Posterior vena cava (tissue), 2 donors: ENCODE measurements at regions not wholly inside any gene's neighbourhood (a gene's known extent, or its start where the extent isn't known, plus 50 kb on each side); places are given as distances from the start of the nearest gene placed in this dataset.

Source experiments
- DNase-seq: peaks from one replicate; pipeline ENCODE4 v3.0.0-alpha.2; 2020; ENCODE audit warnings: low spot score
- intact Hi-C, 2 donors: fragments of 100-400 bp; cut with DNase I; formaldehyde crosslinking; loops; one replicate each; pipeline versions ENCODE4 v1.14.1 to v1.14.2; 2022 to 2023
- donor health status: DM: yes; HTN: yes; CAD: no.
- donor health status: DM: yes; HTN: yes; CAD: no.

DNA sequence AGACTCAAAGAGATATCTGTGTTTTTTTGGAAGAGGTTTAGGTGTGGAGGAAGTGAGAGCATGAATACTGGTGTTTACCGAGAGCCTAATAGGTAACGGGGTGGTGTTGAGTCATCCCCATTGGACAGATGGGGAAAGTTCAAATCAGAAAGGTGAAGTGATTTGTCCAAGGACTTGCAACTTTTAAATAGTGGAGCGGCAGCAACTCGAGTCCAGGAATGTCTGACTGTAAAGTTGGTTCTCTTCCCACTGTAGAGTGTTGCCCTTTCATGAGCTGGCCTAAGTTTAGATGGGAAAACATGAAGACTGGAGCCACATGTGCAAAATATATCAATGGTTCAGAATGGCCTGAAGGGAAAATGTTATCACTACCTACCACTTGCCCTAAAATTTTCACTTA, 125.7 kb downstream of the LYPLAL1 start:
- intact Hi-C loops: no loop called here
- DNase-seq: no peak

DNA sequence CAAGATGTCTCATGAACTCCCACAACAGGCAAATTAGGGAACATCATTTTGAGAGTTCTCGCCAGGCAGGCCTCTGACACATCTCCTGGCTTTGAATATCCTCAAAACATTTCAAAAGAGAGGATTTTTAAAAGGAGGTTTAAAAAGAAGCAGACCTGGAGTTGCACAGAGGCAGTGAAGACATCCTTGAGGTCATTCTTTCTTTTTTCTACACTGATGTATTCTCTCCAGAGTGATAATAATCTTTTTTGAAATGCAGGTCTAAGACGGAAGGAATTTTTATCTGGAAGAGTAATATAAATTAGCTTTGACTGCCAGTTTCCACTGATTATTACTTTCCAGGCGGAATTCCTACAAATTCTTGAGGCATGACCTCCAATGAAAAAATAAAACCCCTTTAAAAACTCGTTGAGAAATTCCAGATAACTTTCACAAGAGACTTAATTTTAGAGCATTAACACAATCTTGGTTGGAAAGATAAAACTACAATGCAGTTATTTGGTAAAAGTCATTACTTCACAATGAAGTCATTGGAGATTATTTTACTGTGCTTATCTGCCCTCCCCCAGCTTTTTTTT, 125.0 kb downstream of the LYPLAL1 start:
- intact Hi-C loops: no loop called here
- no peak for DNase-seq

- intact Hi-C loops: no loop called here
- no peak for DNase-seq
Observed at GRCh38 chr1:219296430-219297355, 123.0 kb downstream of the LYPLAL1 start.

DNA sequence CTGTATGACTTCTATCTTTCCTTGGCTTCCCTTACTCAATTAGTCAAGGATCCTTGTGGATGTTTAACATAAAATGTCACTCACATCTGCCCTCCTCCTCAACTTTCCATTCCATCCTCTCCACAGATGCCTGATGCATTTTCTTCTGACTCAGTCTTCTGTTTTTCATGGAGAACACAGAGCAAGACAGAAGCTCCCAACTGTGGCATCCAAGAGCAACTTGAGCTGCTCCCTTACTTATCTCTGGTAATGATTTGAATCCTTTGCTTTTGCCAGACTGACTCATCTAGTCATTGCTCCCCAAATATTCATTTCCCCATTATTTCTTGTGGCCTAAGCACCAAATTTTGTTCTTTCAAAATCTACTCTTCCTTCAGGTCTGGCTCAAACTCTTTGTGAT, 120.6 kb downstream of the LYPLAL1 start:
- no peak for DNase-seq
- intact Hi-C loops: loop anchor here in 1 of 2 donors (5.0 kb wide), 1 partner anchor 957 kb away; no protein-coding TSS in a partner anchor

DNA sequence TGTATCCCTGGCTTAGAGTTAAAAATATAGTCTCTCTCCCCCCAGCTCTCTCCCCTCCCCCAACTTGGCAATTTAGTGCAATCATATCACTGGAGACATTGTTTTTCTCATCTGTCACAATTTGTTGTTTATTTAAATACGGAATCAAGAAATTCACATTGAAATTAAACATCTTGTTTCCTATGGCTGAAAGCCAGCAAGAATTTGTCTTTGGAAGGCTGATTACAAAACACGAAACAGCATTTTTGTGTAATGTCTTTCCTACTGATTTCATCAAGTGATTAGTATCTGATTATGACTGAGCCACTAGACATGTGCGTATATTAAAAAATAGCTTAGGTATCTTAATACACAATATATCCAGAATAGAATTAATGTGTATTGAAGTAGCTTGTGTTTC, 119.7 kb downstream of the LYPLAL1 start:
- no peak for DNase-seq
- intact Hi-C loops: loop anchor here in 1 of 2 donors (5.0 kb wide), 1 partner anchor 956 kb away; no protein-coding TSS in a partner anchor

DNA sequence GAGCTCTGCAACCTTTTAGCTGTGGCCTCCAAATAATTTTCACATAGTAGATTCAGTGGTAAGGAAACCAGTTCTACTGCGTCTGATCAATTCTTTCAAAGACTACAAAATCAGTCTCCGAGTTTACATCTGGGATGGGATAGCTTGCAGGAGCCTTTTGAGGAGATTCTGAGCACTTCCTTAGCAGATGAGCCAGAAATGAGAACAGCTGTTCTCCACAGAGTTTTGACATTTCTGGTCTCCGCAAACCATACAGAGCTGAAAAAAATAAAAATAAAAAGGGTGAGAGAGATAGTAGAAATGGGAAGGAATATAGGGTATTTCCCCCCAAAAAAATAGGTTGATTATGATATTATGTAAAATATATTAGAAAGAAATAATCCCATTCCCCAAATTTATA, 119.3 kb downstream of the LYPLAL1 start:
- DNase-seq: no peak
- intact Hi-C loops: loop anchor here in 1 of 2 donors (5.0 kb wide), 1 partner anchor 956 kb away; no protein-coding TSS in a partner anchor

- intact Hi-C loops: loop anchor here in 1 of 2 donors (5.0 kb wide), 1 partner anchor 955 kb away; no protein-coding TSS in a partner anchor
- no peak for DNase-seq
Observed at GRCh38 chr1:219292341-219292740, 118.7 kb downstream of the LYPLAL1 start.

- intact Hi-C loops: no loop called here
Observed at GRCh38 chr1:219289171-219289570, 115.5 kb downstream of the LYPLAL1 start.

GRCh38 chr1:219283541-219283940, 109.9 kb downstream of the LYPLAL1 start:
- no peak for DNase-seq
- intact Hi-C loops: no loop called here

More at GRCh38 chr1:219289171-219289570, 115.5 kb downstream of the LYPLAL1 start:
- no peak for DNase-seq

DNA sequence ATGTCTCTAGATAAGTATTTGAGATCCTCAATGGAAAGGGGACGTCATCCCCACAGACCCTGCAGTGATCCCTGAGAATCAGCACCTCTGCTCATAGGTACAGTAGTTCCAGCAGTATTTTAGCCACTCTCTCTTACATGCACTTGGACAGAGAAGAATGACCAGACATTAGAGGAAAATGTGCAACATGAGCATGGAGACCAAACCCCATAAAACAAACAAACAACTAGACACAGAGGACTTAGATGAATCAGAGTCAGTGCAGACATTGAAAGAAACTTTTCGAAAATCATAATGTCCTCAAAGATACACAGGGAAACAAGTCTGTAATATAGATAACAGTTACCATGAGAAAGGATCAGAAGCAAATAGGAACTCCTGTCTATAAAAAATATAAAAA, 108.2 kb downstream of the LYPLAL1 start:
- no peak for DNase-seq
- intact Hi-C loops: no loop called here

DNA sequence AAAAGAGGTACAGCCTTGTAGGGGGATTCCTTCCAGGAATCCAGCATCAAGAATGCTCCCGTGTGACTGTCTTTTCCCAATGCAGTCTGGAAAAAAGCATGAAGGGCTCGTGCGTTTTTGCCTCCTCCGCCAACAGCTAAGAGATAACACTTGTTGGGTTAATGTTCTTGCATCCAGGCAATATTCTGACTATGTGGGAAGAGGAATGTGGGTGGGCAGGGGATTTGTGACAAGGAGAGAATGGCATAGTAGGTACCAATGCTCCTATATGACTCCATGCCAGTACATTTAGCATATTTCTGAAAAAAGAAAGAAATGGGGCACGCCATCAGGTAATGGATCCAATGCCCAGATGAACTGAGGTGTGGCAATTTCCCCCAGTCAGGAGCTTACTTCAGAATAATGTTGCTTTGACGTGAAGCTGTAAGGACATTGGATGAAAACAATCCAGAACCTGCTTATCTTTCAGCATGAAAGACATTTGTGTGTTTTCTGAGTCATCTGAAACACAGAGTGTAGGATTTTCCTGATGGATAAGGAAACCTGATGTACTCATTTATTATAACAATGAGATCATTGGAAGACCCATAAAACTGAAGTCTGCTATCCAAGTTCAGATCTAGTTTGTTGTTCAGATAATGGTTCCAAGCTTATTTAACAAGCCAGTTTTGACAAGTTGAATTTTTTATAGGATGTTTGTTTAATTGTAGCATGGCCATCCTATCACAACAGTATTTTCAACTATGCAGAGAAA, 105.5 kb downstream of the LYPLAL1 start:
- DNase-seq: no peak
- intact Hi-C loops: no loop called here

DNA sequence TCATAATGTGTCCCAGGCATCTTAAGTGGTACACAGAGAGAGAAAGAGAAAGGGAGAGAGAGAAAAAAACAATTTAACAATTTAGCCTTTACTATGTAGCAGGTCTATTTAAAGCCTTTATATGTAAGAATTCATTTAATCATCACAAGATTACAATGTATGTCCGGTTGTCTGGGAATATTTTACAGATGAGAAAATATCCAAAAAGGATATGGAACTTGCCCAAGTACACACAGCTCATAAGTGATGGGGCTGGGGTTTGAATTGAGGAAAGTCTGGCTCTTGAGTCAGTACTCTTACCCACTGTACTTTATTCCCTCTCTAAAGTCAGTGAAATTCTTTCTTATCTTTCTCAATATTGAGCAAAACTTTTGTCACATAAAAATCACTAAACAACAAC, 104.6 kb downstream of the LYPLAL1 start:
- DNase-seq: no peak
- intact Hi-C loops: no loop called here

GRCh38 chr1:219277304-219278105, 103.8 kb downstream of the LYPLAL1 start:
- intact Hi-C loops: no loop called here

DNA sequence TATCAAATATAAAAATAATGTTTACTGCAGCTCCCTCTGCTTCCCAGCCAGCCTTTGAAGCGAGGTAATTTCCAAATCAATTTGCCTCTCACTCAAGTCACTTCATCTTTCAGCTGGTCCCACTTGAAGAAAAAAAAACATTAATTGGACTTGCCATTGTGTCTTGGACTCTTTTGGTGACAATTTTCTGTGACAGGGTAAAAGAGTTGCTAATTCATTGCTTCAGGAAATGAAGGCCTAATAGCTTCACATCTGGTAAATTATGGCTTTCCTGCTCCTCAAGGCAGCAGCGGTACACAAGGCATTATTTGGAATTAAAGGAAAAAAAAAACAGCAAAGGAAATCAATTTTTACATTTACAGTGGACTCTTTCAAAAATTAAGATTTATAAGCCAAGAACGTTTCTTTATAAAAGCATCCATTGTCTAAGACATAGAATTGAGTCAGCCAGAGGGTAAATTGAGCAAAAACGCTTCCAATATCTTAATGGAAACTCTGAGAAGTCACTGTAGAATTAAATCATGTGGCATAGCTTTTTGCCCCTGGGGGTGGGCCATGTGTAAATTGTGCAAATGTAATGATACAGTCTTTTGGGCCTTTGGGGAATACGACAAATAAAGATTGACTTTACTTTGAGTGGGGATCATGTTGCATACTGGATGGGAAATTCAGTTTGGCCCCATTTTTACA, 102.5 kb downstream of the LYPLAL1 start:
- intact Hi-C loops: no loop called here
- DNase-seq: no peak

More at GRCh38 chr1:219277304-219278105, 103.8 kb downstream of the LYPLAL1 start:
- DNase-seq: no peak

DNA sequence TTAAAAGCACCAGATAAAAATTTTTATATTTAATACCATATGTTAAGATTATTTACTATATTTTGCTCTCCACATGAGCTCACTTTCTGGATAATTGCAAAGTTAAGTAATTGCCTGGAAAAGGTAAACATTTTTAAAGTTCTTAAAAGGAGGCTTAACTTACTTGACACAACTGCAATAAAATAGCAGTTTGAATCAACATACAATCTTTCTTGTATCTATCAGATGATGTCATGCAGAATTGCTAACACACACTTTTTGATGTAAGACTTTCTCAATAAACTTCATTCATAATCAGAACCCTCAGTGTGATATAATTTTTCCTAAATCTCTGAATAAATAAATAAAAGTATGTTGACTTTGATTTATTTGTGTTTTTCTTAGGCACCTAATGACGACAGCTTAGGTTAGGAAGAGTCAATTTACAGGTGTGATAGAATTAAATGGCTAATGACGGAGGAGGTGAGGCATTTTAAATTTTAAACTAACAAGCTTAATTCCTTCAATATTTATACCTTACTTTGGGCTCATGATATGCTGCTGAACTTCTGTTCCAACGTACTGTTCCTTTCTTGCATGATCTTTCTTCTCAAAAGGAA, 99.5 kb downstream of the LYPLAL1 start:
- intact Hi-C loops: no loop called here
- no peak for DNase-seq

DNA sequence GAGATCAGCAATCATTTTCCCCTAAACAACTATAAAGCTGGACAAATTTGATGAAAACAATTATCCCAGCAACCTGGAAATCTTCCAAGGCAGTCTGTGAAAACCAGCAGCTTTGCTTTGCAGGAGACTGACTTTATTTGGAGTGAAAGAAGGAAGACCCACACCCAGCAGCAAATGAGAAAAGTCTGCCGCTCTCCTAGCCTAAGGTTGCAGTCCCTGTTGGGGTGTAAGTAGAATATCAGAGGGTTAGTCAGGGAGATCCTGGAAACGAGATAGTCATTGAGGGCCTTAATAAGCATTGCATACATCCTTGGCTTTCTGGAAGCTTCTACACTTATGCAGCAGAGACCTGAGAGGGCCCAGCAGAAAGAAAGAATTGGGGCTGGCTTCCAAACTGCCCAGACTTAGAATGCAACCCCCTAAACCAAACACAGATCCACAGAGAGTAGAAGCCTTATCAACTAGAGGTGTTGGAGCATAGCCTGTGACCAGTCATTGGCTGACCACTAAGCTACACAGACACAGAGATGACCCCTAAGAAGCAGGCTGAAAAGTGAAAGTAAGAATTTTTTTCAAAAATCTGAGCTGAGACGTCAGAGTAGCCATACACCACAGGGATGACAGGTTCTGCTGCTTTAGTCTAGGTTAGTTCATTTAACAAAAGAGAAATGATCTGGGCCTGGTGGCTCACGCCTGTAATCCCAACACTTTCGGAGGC, 98.3 kb downstream of the LYPLAL1 start:
- intact Hi-C loops: no loop called here
- no peak for DNase-seq

GRCh38 chr1:219269171-219269570, 95.5 kb downstream of the LYPLAL1 start:
- intact Hi-C loops: no loop called here
- DNase-seq: no peak
